ENCODE measurements at regions not wholly inside any gene's neighbourhood (a gene's known extent, or its start where the extent isn't known, plus 50 kb on each side); places are given as distances from the start of the nearest gene placed in this dataset.
"Not testable (repeated sequence)": the region's sequence is repeated elsewhere in the genome, so short reads cannot be mapped to it uniquely, and the experiment has no call there.

- no peak for DNase-seq
Measured at GRCh38 chr1:234769986-234770795, 160.2 kb upstream of the IRF2BP2 start.

GRCh38 chr1:234769284-234769985, 159.5 kb upstream of the IRF2BP2 start:
- no peak for DNase-seq

- peak; percentile 32 for DNase-seq
Measured at GRCh38 chr1:234768569-234769283, 158.7 kb upstream of the IRF2BP2 start.

GRCh38 chr1:234768171-234768568, 158.2 kb upstream of the IRF2BP2 start:
- peak; percentile 54 for DNase-seq

GRCh38 chr1:234765672-234766071, 155.7 kb upstream of the IRF2BP2 start:
- DNase-seq = no peak

- no peak for DNase-seq
Measured at GRCh38 chr1:234765181-234765580, 155.2 kb upstream of the IRF2BP2 start.

GRCh38 chr1:234763910-234764309, 153.9 kb upstream of the IRF2BP2 start:
- DNase-seq = no peak

GRCh38 chr1:234763367-234763766, 153.4 kb upstream of the IRF2BP2 start:
- no peak for DNase-seq

- DNase-seq = not testable (repeated sequence)
Measured at GRCh38 chr1:234762127-234762526, 152.1 kb upstream of the IRF2BP2 start.

GRCh38 chr1:234760303-234760723, 150.3 kb upstream of the IRF2BP2 start:
- DNase-seq = no peak

- DNase-seq = no peak
Measured at GRCh38 chr1:234759888-234760287, 149.9 kb upstream of the IRF2BP2 start.

GRCh38 chr1:234758851-234759250, 148.9 kb upstream of the IRF2BP2 start:
- peak; percentile 73 for DNase-seq

- no peak for DNase-seq
Measured at GRCh38 chr1:234756857-234757256, 146.9 kb upstream of the IRF2BP2 start.

- no peak for DNase-seq
Measured at GRCh38 chr1:234756066-234756774, 146.2 kb upstream of the IRF2BP2 start.

- no peak for DNase-seq
Measured at GRCh38 chr1:234755449-234755863, 145.5 kb upstream of the IRF2BP2 start.

GRCh38 chr1:234753979-234754378, 144.0 kb upstream of the IRF2BP2 start:
- no peak for DNase-seq

- DNase-seq = no peak
Measured at GRCh38 chr1:234752927-234753326, 142.9 kb upstream of the IRF2BP2 start.

- DNase-seq = no peak
Measured at GRCh38 chr1:234751678-234752077, 141.7 kb upstream of the IRF2BP2 start.

GRCh38 chr1:234750922-234751627, 141.1 kb upstream of the IRF2BP2 start:
- no peak for DNase-seq

- no peak for DNase-seq
Measured at GRCh38 chr1:234748713-234749112, 138.7 kb upstream of the IRF2BP2 start.

GRCh38 chr1:234748066-234748465, 138.1 kb upstream of the IRF2BP2 start:
- no peak for DNase-seq

- DNase-seq = no peak
Measured at GRCh38 chr1:234746798-234747196, 136.8 kb upstream of the IRF2BP2 start.

Data from CD4-positive, alpha-beta T cell treated with Interleukin-10 for 1 hour (primary cell).